Stimulated activated CD8-positive, alpha-beta memory T cell treated with anti-CD3 and anti-CD28 coated beads, Interleukin-4, amount 100 ng/mL, for 1 hour (primary cell): ENCODE measurements at regions not wholly inside any gene's neighbourhood (a gene's known extent, or its start where the extent isn't known, plus 50 kb on each side); places are given as distances from the start of the nearest gene placed in this dataset.
"Not testable (repeated sequence)": the region's sequence is repeated elsewhere in the genome, so short reads cannot be mapped to it uniquely, and the experiment has no call there.

Source experiments
- DNase-seq, 2 donors: peaks; one replicate each; pipeline ENCODE4 v3.0.0-alpha.2; 2020; ENCODE audit warnings: low read depth in 2 of 2, low spot score in 1 of 2

GRCh38 chr7:66413379-66414114 lies 208.4 kb downstream of the TPST1 start:
- peak; percentile 38 to 57 for DNase-seq

GRCh38 chr7:66415659-66416265 lies 210.6 kb downstream of the TPST1 start:
- DNase-seq = no peak

GRCh38 chr7:66418537-66418936 lies 210.1 kb upstream of the KCTD7 start:
- DNase-seq = no peak

- DNase-seq = no peak
Measured at GRCh38 chr7:66419210-66419609, 209.5 kb upstream of the KCTD7 start.

GRCh38 chr7:66421830-66422475 lies 206.7 kb upstream of the KCTD7 start:
- DNase-seq = no peak

GRCh38 chr7:66423729-66424128 lies 205.0 kb upstream of the KCTD7 start:
- no peak for DNase-seq

GRCh38 chr7:66426332-66426731 lies 202.3 kb upstream of the KCTD7 start:
- no peak for DNase-seq

- DNase-seq = no peak
Measured at GRCh38 chr7:66426996-66427395, 201.7 kb upstream of the KCTD7 start.

- DNase-seq = no peak
Measured at GRCh38 chr7:66427956-66428355, 200.7 kb upstream of the KCTD7 start.

- no peak for DNase-seq
Measured at GRCh38 chr7:66429498-66430163, 199.1 kb upstream of the KCTD7 start.

GRCh38 chr7:66430164-66430545 lies 198.5 kb upstream of the KCTD7 start:
- no peak for DNase-seq

- DNase-seq = not testable (repeated sequence)
Measured at GRCh38 chr7:66438703-66439405, 189.8 kb upstream of the KCTD7 start.

- no peak for DNase-seq
Measured at GRCh38 chr7:66442385-66442784, 186.3 kb upstream of the KCTD7 start.

GRCh38 chr7:66443946-66444345 lies 184.7 kb upstream of the KCTD7 start:
- no peak for DNase-seq

GRCh38 chr7:66447007-66447406 lies 181.7 kb upstream of the KCTD7 start:
- not testable (repeated sequence) for DNase-seq

GRCh38 chr7:66450814-66451213 lies 177.9 kb upstream of the KCTD7 start:
- DNase-seq = not testable (repeated sequence)

GRCh38 chr7:66451713-66452112 lies 177.0 kb upstream of the KCTD7 start:
- DNase-seq = not testable (repeated sequence)

GRCh38 chr7:66452165-66452564 lies 176.5 kb upstream of the KCTD7 start:
- DNase-seq = no peak

GRCh38 chr7:66453340-66453739 lies 175.3 kb upstream of the KCTD7 start:
- no peak for DNase-seq

- no peak for DNase-seq
Measured at GRCh38 chr7:66454600-66455225, 174.0 kb upstream of the KCTD7 start.

- DNase-seq = not testable (repeated sequence)
Measured at GRCh38 chr7:66455432-66455831, 173.2 kb upstream of the KCTD7 start.
